NCI-H187 treated with DMSO at 0.1 percent for 48 hours (cell line): ENCODE measurements at regions not wholly inside any gene's neighbourhood (a gene's known extent, or its start where the extent isn't known, plus 50 kb on each side); places are given as distances from the start of the nearest gene placed in this dataset.
"Not testable (repeated sequence)": the region's sequence is repeated elsewhere in the genome, so short reads cannot be mapped to it uniquely, and the experiment has no call there.

Source experiments
- DNase-seq: peaks from one replicate; lab custom pipeline; 2025; lab: John Stamatoyannopoulos, UW

GRCh38 chr21:23982546-23982945, 1624.7 kb downstream of the MRPL39 start:
- DNase-seq, result no peak

GRCh38 chr21:23977971-23978370, 1629.3 kb downstream of the MRPL39 start:
- no peak for DNase-seq

DNA sequence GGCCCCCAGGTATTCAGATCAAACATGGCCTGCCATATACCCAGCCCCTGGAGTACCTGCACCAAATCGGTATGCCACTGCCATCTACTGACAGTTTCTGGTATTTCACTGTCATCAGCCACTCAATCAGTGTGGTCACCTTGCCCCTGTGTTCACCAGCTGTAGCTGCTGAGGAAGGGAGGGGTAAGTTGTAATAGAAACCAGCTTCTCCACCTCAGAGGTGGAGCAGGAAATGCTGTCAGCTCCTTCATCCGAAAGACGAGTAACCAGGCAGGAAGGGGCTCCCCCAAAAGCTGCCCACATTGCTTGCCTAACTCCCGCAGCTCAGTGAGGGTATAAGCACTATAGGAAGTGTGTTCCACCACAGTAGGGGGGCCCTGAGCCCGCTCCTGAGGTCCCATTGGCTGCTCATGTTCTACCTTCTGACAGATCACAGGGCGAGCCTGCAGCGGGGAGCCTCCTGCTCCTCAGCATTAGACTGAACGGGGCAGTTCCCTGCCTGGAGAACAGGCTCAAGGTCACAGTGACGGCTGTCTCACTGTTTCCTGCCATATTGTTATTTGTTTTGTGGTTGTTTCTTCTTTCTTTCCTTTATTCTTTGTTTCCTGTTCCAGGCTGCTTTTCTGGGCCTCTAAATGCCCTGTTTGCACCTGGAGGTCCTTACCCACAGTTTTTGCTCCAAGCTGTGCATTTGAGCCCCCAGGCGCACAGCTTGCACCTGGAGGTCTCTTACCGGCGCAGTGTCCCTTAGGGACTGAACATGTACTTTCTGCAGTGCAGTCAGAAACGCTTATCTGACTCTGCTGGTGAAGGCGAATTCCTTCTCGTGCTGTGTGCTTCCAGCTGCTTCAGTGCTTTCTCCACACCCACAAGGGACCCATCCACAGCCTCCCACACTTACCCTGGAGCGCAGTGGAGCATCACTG, 1638.3 kb downstream of the MRPL39 start:
- DNase-seq, result no peak

DNA sequence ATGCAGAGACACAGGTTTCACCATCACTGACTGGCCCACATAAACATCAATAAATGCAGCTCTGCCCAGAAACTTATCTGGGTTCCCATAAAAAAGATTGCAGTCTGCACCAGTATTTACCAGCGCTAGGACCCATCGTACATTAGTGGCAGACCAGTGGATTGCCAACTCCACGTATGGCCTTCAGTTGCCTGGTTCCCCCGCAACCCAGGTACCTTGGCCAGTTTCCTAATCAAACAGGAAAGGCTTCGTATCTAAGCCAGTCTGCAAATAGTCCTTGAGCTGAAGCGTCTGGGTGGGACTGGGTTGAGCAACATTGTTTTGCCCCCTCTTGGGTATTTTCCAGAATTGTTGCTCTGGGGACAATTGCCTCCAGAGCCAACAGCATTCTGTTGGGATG, 1639.3 kb downstream of the MRPL39 start:
- DNase-seq, result no peak

GRCh38 chr21:23963454-23963853, 1643.8 kb downstream of the MRPL39 start:
- no peak for DNase-seq

- DNase-seq, result no peak
Measured at GRCh38 chr21:23960769-23961168, 1646.5 kb downstream of the MRPL39 start.

GRCh38 chr21:23955135-23955843, 1652.0 kb downstream of the MRPL39 start:
- DNase-seq, result no peak

DNA sequence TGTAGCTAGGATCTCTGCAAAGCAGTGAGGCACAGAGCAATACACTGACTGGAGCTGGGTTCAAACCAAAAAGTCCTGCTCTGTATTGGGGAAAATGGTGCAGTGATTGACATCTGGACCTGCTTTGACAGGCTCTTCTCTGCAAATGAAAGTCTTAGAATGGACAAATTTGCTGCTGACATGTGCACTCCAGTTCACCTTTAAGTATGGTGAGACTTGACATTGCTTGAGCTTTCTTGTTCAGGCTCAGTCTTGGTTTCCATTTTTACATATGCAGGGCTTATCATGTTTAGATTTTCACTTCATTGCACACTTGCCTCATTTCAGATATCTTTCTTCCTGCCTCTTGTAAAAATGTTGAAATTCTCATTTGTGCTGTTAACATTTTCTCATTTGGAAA, 1655.0 kb downstream of the MRPL39 start:
- no peak for DNase-seq

GRCh38 chr21:23951251-23951650, 1656.0 kb downstream of the MRPL39 start:
- no peak for DNase-seq

GRCh38 chr21:23950344-23950743, 1656.9 kb downstream of the MRPL39 start:
- DNase-seq, result no peak

DNA sequence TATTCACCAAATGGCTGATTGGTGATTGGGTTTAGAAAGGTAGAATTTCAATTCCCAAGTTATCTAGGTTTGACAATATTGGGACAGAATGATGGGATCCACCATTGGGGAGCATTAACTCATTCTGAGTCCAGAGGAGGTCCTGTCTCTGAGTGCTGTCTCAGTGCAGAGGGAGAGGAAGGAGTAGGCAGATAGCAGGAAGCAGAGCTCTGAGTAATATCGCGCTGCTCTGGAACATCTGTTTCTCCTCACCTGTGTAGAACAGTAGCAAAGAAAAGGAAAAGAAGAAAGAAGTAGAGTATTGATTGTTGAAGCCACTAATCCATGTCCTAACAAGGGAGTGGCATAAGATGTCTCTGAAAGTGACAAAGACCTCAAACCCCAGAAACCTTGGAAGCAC, 1657.8 kb downstream of the MRPL39 start:
- no peak for DNase-seq

DNA sequence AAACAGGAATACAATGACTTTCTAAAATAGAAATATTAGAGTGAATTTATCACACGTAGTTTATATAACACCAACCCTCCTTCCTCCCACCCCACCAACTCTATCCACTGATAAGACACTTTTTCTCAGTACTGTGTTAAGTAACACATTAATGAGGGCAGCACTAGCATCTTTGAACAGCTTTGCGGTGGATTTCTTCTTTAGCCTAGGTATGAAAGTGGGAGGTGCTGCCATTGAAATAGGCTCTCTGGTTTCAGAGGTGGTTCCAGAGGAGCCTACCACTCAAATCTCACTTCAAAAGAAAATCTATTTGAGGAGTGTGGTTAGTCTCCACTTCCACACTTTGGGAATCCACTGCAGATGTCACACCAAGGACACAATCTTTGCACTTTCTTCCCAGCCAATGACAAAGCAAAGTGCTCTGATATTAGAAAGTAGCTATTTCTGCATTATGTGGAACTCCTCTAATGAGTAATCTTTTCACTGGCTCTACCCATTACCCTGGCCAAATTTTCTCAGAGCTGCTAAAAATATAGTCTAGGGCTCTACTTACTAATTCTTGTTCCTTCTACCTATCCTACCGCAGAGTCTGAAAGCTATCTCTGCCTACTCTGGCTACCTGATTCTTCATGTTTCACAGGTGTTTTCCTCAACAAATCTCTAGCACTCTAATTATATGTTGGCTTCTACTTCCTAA, 1667.8 kb downstream of the MRPL39 start:
- no peak for DNase-seq

DNA sequence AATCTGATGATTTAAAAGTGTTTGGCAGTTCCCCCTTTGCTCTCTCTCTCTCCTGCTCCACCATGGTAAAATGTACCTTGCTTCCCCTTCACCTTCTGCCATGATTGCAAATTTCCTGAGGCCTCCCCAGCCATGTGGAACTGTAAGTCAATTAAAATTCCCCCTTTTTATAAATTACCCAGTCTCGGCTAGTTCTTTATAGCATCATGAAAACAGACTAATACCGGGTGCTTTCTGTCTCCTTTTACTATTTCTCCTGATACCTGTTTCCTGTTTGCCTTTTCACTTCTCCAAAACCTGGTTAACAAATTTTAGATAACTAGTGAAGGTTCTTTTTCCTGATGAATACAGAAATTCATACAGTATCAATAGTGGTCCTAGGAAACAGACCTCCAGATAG, 1670.3 kb downstream of the MRPL39 start:
- DNase-seq, result no peak

DNA sequence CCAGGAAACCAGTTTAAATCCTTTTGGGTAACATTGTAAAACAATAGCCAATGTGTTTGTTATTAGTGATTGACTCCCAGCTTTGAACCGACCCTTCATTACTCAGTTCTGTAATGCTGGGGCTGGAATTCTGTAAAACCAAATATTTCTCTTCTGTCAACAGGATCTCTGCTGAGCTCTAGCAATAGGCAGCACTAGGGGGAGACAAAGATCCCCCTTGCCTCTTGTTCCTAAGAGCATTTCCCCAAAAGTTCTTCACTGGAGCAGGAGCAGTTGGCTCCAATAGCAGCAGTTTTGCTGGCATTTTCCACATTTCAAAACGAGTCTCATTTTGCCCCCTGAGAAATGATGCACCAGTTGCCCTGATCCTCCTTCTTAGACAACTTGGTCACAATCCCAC, 1671.1 kb downstream of the MRPL39 start:
- DNase-seq, result no peak

- DNase-seq, result no peak
Measured at GRCh38 chr21:23930565-23930964, 1676.7 kb downstream of the MRPL39 start.

- not testable (repeated sequence) for DNase-seq
Measured at GRCh38 chr21:23926430-23926829, 1680.9 kb downstream of the MRPL39 start.

DNA sequence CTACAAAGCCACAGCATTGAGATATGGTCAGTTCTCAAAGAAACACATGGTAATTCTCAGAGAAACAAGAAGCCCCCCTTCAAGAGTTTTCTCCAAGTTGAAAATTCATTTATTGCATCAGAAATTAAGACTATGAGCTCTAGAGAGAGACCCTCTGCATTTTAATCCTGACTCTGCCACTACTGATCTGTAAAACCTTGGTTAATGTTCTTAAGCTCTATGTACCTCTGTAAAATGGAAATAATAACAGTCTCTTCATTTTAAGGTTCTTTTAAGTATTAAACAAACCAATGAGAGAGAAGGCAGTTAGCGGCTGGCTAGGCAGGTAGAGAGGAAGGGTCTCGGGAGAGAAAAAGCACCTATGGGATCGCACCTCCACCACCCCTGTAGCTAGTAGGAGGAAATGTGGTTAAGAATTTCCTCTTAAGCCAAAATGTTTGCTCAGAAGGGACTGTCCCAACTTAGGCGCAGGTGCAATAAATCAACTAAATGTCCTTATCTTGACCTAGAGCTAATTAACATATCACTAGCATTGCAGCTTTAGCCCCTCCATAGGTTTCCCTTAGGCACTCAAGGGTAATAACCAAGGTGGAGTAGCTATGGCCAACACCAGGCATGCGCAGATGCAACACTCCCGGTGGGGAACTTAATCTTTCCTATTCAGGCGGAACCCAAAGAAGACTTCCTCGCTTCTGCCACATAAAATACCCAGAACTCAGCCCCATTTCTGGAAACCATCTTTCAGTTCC, 1685.4 kb downstream of the MRPL39 start:
- DNase-seq, result no peak

GRCh38 chr21:23900727-23901126, 1706.6 kb downstream of the MRPL39 start:
- DNase-seq, result no peak

- DNase-seq, result no peak
Measured at GRCh38 chr21:23899561-23899960, 1707.7 kb downstream of the MRPL39 start.

DNA sequence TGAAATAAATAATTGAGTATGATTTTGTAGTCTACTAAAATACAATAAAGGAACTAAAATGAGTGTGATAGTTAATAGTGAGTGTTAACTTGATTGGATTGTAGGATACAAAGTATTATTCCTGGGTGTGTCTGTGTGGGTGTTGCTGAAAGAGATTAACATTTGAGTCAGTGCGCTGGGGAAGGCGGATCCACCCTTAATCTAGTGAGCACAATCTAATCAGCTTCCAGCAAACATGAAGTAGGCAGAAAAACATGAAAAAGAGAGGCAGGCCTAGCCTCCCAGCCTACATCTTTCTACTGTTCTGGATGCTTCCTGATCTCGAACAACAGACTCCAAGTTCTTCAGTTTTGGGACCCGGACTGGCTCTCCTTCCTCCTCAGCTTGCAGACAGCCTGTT, 1716.6 kb downstream of the MRPL39 start:
- DNase-seq, result no peak

DNA sequence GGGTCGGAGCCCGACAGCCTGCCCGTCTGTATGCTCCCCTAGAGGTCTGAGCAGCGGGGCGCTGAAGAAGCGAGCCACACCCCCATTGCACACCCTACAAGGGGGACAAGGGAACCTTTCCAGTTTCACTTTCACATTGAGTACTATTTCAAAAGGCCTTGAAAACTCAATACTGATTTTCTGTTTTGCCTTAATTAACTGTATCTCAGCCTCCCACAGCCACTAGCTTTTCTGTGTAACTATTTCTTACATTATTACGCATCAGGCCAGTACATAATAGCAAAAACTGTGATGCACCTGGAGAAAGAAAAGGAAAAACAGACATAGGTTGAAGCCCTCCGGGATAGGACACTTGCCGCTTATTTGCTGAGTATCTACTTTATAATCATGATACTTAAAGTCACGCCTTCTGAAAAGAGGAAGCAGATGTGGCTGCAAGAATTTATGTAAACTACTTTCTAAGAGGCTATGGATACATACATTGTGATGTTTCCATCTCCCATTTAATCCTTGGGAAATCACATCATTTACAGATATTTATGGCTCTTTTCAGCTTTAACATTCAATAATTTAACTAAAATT, 1719.5 kb downstream of the MRPL39 start:
- DNase-seq, result no peak
